22Rv1 (cell line): ENCODE measurements at regions not wholly inside any gene's neighbourhood (a gene's known extent, or its start where the extent isn't known, plus 50 kb on each side); places are given as distances from the start of the nearest gene placed in this dataset.

ENCODE experiments used
- H3K27ac ChIP-seq: fragments of 450-650 bp; 2 replicates; pipeline ENCODE4 v1.5.1; 2017
- CTCF ChIP-seq: fragments of 450-650 bp; IDR thresholded peaks from 2 replicates; pipeline ENCODE4 v1.5.1; 2017; ENCODE audit warnings: mild to moderate bottlenecking
- ZFX ChIP-seq: fragments of 450-650 bp; IDR thresholded peaks from 2 replicates; pipeline ENCODE4 v1.6.1; 2017; ENCODE audit warnings: antibody characterized with exemption, borderline replicate concordance

- TF ChIP-seq CTCF = no peak
- TF ChIP-seq ZFX = no peak
- no peak overlapping the region for H3K27ac ChIP-seq
These were observed 347.7 kb upstream of the ATP11B start for GRCh38 chr3:182445576-182445975.

GRCh38 chr3:182450942-182451787 is 342.1 kb upstream of the ATP11B start:
- no peak overlapping the region for H3K27ac ChIP-seq
- TF ChIP-seq CTCF (no peak), ZFX (no peak)

GRCh38 chr3:182451871-182452270 is 341.4 kb upstream of the ATP11B start:
- H3K27ac ChIP-seq = no peak overlapping the region
- no peak for TF ChIP-seq ZFX
- no peak for TF ChIP-seq CTCF

- no peak for TF ChIP-seq CTCF
- no peak for TF ChIP-seq ZFX
- H3K27ac ChIP-seq = no peak overlapping the region
These were observed 338.3 kb upstream of the ATP11B start for GRCh38 chr3:182455011-182455410.

- H3K27ac ChIP-seq = no peak overlapping the region
- TF ChIP-seq CTCF (no peak), ZFX (no peak)
These were observed 333.0 kb upstream of the ATP11B start for GRCh38 chr3:182460303-182460702.

GRCh38 chr3:182462152-182462551 is 331.2 kb upstream of the ATP11B start:
- TF ChIP-seq ZFX (no peak), CTCF (no peak)
- no peak overlapping the region for H3K27ac ChIP-seq

- no peak overlapping the region for H3K27ac ChIP-seq
- TF ChIP-seq ZFX (no peak), CTCF (no peak)
These were observed 328.7 kb upstream of the ATP11B start for GRCh38 chr3:182464513-182465145.
